ENCODE measurements at regions not wholly inside any gene's neighbourhood (a gene's known extent, or its start where the extent isn't known, plus 50 kb on each side); places are given as distances from the start of the nearest gene placed in this dataset.

- DNase-seq (ENCODE audit: low spot score), result no peak
Observed at GRCh38 chr1:29448456-29449235, 212.3 kb downstream of the PTPRU start.

DNA sequence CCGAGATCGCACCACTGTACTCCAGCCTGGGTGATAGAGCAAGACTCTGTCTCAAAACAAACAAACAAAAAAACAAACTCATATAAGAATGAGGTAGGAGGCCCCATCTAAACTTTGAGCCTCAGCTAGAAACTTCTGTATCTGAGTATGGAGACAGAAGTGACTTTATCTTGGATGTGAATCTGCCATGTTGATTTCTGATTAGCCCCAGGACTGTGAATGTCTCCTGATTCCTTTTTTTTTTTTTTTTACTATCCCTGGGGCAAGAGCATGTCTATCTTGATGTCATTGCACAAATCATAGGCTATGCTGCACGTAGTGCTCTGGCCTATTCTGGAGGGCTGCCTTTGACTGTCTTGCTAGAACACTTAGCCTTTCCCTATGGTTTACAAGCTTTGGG lies 211.0 kb downstream of the PTPRU start:
- ATAC-seq (no peak), DNase-seq (ENCODE audit: low spot score) (no peak)

More at GRCh38 chr1:29448456-29449235, 212.3 kb downstream of the PTPRU start:
- peak; percentile 56 for ATAC-seq

DNA sequence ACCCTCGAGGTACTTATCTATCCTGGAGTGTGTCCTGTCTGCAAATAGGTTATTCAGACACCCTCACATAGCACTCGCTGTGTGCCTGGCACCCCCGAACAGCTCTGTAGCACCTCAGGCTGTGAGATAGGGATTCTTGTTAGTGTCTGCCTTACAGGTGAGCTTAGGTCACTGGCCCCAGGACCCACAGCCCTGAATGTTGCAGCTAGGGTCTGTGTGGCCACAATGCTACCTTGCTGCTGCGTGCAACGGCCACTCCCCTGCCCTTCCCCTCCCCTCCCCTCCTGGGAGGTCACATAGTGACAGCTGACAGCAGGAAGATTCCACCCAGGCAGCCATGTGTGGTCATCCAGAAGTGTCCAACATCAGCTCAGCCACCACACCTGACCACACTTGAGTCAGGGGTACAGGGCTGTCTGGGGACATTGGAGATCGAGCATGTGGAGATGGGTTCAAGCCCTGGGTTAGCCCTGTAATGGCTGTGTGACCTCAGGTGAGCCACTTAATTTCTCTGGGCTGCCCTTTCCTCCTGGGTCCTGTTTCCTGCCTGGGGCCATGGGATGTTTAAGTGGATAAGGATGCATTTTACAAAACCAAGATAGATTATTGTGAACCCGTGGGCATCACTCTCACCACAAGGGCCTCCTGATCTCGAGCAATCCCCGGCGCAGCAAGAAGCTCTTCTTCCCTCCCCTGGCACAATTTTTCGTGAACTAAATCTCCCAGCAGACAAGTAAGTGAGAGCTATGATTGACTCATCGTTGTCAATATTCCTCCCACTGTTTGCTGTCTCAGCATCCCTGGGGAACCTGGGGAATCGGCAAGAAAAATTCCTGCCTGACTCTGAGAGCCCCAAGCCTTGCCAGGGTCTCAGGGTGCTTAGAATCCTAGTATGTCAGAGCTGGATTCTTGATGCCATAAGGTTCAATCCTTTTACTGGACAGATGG lies 208.7 kb downstream of the PTPRU start:
- ATAC-seq, result no peak
- peak; percentile 12 for DNase-seq (ENCODE audit: low spot score)

DNA sequence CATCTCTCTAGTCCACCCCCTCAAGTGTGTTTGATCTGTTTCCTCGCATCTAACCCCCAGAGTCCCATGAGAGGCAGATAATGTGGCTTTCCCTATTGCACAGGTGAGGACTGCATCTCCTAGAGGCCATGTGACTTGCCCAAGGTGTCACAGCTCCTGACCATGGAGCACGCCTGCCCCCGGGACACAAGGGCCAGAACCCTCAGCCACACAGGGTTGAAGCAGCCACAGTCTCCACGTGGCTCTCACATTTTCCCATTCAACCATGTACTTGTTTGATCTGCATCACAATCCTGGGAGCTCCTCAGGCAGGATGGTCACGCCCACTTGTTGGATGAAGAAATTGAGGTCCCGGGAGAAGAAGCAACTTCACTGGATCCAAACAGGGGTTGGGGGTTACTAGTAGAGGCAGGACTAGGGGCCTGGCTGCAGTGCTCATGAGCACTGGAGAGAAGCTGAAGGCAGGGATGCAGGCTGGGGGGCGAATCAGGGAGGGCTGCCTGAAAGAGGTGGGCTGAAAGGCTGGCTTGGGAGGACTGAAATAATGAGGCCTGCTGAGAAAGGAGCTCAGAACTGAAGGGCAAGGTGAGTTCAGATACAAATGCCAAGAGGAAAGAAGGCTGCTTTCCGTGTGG lies 207.9 kb downstream of the PTPRU start:
- ATAC-seq (no peak), DNase-seq (ENCODE audit: low spot score) (peak; percentile 18)

GRCh38 chr1:29441916-29442668 lies 205.8 kb downstream of the PTPRU start:
- DNase-seq (ENCODE audit: low spot score) (peak; percentile 35), ATAC-seq (no peak)

- DNase-seq (ENCODE audit: low spot score) (no peak), ATAC-seq (no peak)
Observed at GRCh38 chr1:29439615-29440014, 203.3 kb downstream of the PTPRU start.

DNA sequence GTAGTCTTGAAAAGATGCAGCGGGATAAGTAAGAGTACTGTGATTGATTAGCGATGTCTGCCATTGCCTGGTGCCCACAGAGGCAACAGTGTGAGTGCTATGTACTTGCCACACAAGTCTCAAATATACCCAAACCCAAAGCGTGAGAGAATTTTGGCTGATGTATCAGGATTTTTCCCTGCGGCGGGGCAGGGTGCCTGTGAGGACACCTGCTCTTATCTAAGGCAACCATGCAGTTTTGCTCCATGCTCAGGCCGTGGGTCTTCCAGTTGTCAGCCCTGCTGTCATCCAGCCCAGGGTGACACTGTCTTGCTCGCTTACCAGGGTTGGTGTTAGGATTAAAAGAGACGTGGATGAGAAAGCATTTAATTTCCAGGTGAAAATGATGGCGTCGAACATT lies 202.7 kb downstream of the PTPRU start:
- DNase-seq (ENCODE audit: low spot score), result no peak
- ATAC-seq, result no peak

DNA sequence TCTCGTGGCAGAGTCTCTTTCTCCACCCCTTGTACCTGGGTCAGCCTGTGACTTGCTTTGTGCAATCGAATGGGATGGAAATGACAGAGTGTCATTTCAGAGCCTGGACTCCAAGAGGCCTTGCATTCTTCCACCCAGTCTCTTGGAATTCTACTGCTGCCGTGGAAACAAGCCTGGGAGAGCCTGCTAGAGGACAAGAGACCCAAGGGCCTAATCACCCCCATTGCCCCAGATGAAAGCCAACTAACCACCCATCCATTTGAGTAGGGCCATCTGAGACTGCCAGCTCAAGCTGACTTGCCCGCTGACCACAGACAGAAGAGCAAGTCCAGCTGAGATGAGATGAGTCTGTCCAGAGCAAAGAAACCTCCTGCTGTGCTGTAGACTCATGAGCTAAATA lies 201.6 kb downstream of the PTPRU start:
- DNase-seq (ENCODE audit: low spot score) (no peak), ATAC-seq (no peak)

DNA sequence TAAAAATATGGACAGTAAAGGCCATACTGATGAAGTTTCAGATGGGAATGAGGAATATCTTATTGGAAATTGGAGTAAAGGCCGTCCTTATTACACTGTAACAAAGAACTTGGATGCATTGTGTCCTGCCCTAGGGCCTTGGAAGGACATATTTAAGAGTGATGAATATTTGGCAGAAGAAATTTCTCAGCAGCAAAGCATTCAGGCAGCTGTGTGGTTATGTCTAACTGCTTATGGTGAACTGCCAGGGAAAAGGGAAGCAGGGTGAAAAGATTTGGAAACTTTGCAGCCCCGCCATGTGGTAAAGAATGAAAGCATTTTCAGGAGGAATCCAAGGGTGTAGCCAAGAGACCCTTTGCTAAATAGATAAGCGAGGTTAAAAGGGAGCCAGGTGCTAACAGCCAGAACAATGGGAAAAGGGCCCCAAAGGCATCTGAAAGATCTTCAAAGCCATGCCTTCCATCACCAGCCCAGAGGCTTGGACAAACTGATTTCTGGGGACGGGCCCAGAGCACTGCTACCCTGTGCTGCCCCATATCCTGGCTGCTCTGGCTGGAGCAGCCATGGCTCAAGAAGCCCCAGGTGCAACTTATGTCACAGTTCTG lies 200.0 kb downstream of the PTPRU start:
- DNase-seq (ENCODE audit: low spot score), result no peak
- no peak for ATAC-seq

DNA sequence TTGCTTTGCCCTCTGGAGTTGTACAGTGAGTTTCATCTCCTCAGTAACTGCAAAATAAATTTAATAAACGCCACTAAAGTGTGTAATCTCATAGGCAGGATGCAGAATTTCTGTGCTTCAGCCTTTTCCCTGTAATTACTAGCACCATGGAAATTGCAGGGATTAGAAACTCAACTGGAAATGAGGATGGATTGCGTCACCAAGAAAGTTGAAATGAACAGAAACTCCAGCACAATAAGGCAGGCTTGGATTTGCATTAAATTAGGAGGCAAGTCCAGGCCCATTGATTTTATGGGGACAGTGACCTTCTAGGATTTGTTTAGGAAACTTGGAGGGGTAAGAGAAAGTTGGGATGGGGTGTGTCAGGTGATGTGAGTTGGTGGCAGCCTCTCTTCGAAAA lies 197.5 kb downstream of the PTPRU start:
- ATAC-seq (no peak), DNase-seq (ENCODE audit: low spot score) (no peak)

- ATAC-seq (no peak), DNase-seq (ENCODE audit: low spot score) (no peak)
Observed at GRCh38 chr1:29431138-29431537, 194.8 kb downstream of the PTPRU start.

DNA sequence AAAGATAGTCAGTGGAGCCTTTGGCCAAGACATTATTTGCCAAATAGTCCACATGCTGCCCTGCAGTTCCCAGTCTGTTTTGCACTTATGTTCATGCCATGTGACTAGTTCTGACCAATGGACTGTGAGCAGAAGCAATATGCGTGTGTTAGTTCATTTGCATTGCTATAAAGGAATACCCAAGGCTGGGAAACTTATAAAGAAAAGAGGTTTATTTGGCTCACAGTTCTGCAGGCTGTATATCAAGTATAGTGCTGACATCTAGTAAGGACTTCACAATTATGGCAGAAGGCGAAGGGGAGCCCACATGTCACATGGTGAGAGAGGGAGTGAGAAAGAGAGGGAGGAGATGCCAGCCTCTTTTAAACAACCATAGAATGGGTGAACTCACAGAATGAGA lies 193.3 kb downstream of the PTPRU start:
- DNase-seq (ENCODE audit: low spot score) (no peak), ATAC-seq (no peak)

GRCh38 chr1:29428997-29429396 lies 192.7 kb downstream of the PTPRU start:
- DNase-seq (ENCODE audit: low spot score), result no peak
- ATAC-seq, result no peak

GRCh38 chr1:29428280-29428615 lies 191.9 kb downstream of the PTPRU start:
- DNase-seq (ENCODE audit: low spot score), result peak; percentile 11
- no peak for ATAC-seq

- no peak for ATAC-seq
- no peak for DNase-seq (ENCODE audit: low spot score)
Observed at GRCh38 chr1:29427614-29428279, 191.4 kb downstream of the PTPRU start.

DNA sequence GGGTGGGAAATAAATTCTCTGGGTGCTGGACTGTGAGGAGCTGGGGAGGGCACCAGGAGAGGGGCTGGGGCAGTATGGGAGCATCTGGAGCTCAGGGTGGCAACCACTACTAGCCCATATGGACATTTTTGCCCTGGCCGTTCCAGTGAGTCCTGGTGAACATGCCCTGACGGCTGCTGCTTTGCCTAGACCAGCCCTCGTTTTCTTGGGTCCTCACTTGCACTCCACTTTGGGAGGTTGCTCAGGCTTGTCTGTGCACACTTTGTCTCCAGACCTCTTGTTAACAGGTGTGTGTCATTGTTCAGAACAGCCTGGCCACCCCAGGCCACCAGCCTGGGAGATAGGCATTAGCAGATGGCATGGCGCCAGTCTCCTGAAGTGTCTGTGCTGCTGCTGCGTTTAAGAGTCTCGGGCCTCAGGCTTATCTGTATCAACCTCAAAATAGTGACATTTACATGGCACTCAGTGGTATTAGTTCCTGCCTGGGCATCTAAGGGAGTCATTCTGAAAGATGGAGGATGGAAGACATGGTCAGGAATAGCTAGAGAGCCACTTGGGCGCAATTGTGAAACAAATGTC lies 190.5 kb downstream of the PTPRU start:
- DNase-seq (ENCODE audit: low spot score), result peak; percentile 44
- ATAC-seq, result no peak

DNA sequence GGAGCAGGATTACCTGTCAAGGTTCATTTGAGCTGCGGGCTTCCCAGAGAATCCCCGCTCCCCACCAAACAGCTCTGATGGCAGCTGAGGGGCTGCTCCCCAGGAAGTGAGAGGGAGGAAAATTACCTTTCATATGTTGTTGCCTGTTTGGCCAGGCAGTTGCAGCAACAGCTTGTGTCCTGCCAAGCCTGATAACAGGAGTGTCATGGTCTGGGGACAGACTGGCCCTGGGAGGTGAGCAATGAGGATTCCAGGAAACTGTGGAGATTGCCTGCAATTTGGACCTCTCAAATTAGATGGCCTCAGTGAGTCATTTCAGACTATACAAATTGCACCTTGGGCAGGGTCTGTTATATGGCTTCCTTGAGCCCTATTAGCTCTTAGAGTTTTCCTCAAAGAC lies 189.3 kb downstream of the PTPRU start:
- ATAC-seq, result peak; percentile 90

DNA sequence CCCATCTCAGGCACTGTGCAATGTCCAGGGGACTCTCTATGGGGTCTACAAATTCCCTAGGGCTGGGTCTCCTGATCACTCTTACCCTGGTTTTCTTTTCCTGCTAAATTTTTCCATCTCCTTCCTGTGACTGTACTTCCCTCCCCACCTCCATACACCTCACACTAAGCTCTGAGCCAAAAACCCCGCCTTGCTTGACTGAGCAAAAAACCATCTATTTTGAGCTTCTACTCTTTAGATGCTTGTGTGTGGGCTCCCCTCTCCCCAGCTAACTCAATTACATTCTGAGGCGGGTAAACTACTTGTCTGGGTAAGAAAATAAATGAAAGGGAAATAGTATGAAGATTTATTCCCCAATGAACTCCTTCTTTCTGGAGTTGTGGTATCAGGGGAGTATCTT lies 187.9 kb downstream of the PTPRU start:
- DNase-seq (ENCODE audit: low spot score) (peak; percentile 4), ATAC-seq (no peak)

More for the DNA sequence above, 189.3 kb downstream of the PTPRU start:
- peak; percentile 50 for DNase-seq (ENCODE audit: low spot score)

DNA sequence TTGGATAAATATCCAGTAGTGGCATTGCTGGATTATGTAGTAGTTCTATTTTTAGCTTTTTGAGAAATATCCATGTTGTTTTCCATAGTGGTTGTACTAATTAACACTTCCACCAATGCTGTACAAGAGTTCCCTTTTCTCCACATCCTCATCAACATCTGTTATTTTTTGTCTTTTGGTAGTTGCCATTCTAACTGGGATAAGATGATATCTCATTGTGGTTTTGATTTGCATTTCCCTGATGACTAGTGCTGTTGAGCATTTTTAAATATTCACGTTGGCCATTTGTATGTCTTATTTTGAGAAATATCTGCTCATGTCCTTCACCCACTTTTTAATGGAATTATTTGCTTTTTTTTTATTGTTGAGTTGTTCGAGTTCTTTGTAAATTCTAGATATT lies 183.9 kb downstream of the PTPRU start:
- ATAC-seq (no peak), DNase-seq (ENCODE audit: low spot score) (no peak)

DNA sequence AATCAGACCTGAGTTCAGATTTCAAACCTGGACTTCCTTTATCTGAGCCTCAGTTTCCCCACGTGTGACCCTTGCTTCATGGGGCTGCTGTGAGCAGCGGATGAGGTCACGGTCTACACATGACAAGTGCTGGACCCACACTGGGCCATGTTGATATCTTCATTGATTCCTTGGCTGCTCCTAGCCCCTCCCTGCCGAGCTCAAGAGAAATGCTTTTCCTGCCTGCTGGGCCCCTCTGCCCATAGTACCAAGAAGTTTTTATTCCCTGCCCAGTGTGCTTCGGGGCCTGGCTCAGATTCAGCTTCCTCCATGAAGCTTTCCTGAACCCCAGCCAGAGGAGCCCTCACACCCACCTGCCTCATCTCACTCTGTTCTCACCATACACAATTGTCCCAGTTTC lies 181.6 kb downstream of the PTPRU start:
- DNase-seq (ENCODE audit: low spot score), result peak; percentile 15

More for the DNA sequence above, 181.6 kb downstream of the PTPRU start:
- no peak for ATAC-seq
